ENCODE measurements at regions not wholly inside any gene's neighbourhood (a gene's known extent, or its start where the extent isn't known, plus 50 kb on each side); places are given as distances from the start of the nearest gene placed in this dataset.

- TF ChIP-seq CTCF (IDR thresholded peaks at IDR 0.05) (no peak), SIN3A (IDR thresholded peaks at IDR 0.05; ENCODE audit: borderline replicate concordance, low read depth, low read length) (no peak)
These were observed 94.9 kb upstream of the ITGA6 start for GRCh38 chr2:172332507-172332906.
